Keratinocyte (primary cell): ENCODE measurements at regions not wholly inside any gene's neighbourhood (a gene's known extent, or its start where the extent isn't known, plus 50 kb on each side); places are given as distances from the start of the nearest gene placed in this dataset.

ENCODE experiments used
- DNase-seq: peaks from one replicate; pipeline ENCODE4 v3.0.0-alpha.2; 2011; ENCODE audit warnings: low read depth, missing footprints, low spot score
- FAIRE-seq: peaks from 2 replicates; lab custom pipeline; 2011; peaks lifted over from hg19 to GRCh38; lab: Jason Lieb, UNC
- H2AFZ ChIP-seq: 2 replicates; pipeline ENCODE4 v1.6.0; 2012; ENCODE audit warnings: low read length, control low read depth, inconsistent platforms; ENCODE audit not compliant: control insufficient read depth
- H3K27ac ChIP-seq: 2 replicates; pipeline ENCODE4 v1.5.1; 2011; ENCODE audit warnings: low read length; ENCODE audit not compliant: control insufficient read depth, insufficient read depth
- H3K27me3 ChIP-seq: 3 replicates; pipeline ENCODE4 v1.6.0; 2011; ENCODE audit warnings: low read length; ENCODE audit not compliant: control insufficient read depth, insufficient read depth; ENCODE audit errors: extremely low read depth
- H3K36me3 ChIP-seq, 2 experiments: 2 replicates in 1 of 2; 3 replicates in 1 of 2; pipeline ENCODE4 v1.5.1; 2011; ENCODE audit warnings: low read length in 2 of 2, mild to moderate bottlenecking in 1 of 2; ENCODE audit not compliant: control insufficient read depth in 2 of 2, insufficient read depth in 2 of 2; ENCODE audit errors: extremely low read depth in 1 of 2
- H3K4me1 ChIP-seq: 3 replicates; pipeline ENCODE4 v1.5.1; 2011; ENCODE audit warnings: low read length; ENCODE audit not compliant: control insufficient read depth, insufficient read depth; ENCODE audit errors: extremely low read depth
- H3K4me2 ChIP-seq: 3 replicates; pipeline ENCODE4 v1.6.0; 2011; ENCODE audit warnings: low read depth, low read length; ENCODE audit not compliant: control insufficient read depth, insufficient read depth; ENCODE audit errors: extremely low read depth
- H3K4me3 ChIP-seq, 3 experiments: fragments of 200-600 bp in 1 of 3; sonication (generic) in 1 of 3; 2 replicates in 2 of 3; 3 replicates in 1 of 3; pipeline ENCODE4 v1.5.1; 2011 to 2016; ENCODE audit warnings: low read length in 3 of 3, mild to moderate bottlenecking in 3 of 3, control low read depth in 2 of 3, inconsistent platforms in 1 of 3, low read depth in 1 of 3, mixed read lengths in 1 of 3, mixed run types in 1 of 3, moderate library complexity in 1 of 3; ENCODE audit not compliant: control insufficient read depth in 2 of 3, insufficient read depth in 2 of 3; ENCODE audit errors: extremely low read depth in 1 of 3
- H3K79me2 ChIP-seq: 2 replicates; pipeline ENCODE4 v1.6.0; 2012; ENCODE audit warnings: low read length; ENCODE audit not compliant: control insufficient read depth, insufficient read depth
- H3K9ac ChIP-seq: 3 replicates; pipeline ENCODE4 v1.6.0; 2011; ENCODE audit warnings: low read length; ENCODE audit not compliant: control insufficient read depth, insufficient read depth; ENCODE audit errors: extremely low read depth
- H3K9me1 ChIP-seq: 3 replicates; pipeline ENCODE4 v1.6.0; 2011; ENCODE audit warnings: low read length; ENCODE audit not compliant: control insufficient read depth, insufficient read depth; ENCODE audit errors: extremely low read depth
- H3K9me3 ChIP-seq: 2 replicates; pipeline ENCODE4 v1.5.1; 2012; ENCODE audit warnings: low read depth, low read length; ENCODE audit not compliant: control insufficient read depth
- H4K20me1 ChIP-seq: 3 replicates; pipeline ENCODE4 v1.6.0; 2011; ENCODE audit warnings: low read length; ENCODE audit not compliant: control insufficient read depth, insufficient read depth; ENCODE audit errors: extremely low read depth
- CTCF ChIP-seq, 3 experiments: IDR thresholded peaks in 1 of 3; conservative IDR thresholded peaks in 1 of 3; optimal IDR thresholded peaks in 1 of 3; 2 replicates in 2 of 3; 3 replicates in 1 of 3; pipeline versions ENCODE3 to v1.5.1; 2011; ENCODE audit warnings: low read length in 3 of 3, mild to moderate bottlenecking in 3 of 3, moderate library complexity in 2 of 3, control low read depth in 1 of 3, inconsistent platforms in 1 of 3; ENCODE audit not compliant: insufficient read depth in 2 of 3; ENCODE audit errors: extremely low read depth in 1 of 3
- EZH2 ChIP-seq: IDR thresholded peaks from one replicate; pipeline ENCODE4 v1.6.1; 2012; ENCODE audit warnings: inconsistent platforms, mild to moderate bottlenecking, low read length, moderate library complexity
- dilution Hi-C: fragments of 300-500 bp; cut with MboI; formaldehyde crosslinking; loops from one replicate; pipeline ENCODE4 v1.7.0; 2020; ENCODE audit warnings: low sequenced_read_pairs; ENCODE audit not compliant: extremely low pct_ligation_motif_present

- Histone ChIP-seq H3K4me3 (peak overlapping the region in 1 of 3 experiments; percentile 10), H3K9me1 (no peaks in the 10 kb centered on the region), H3K9ac (no peak overlapping the region), H3K9me3 (no peaks in the 10 kb centered on the region), H3K4me2 (peak overlapping the region; percentile 73), H2AFZ (no peak overlapping the region), H3K79me2 (no peaks in the 10 kb centered on the region), H3K4me1 (peaks cover 37% of the 10 kb centered on the region), H3K27ac (peak overlapping the region; percentile 42), H3K36me3 (no peaks in the 10 kb centered on the region), H3K27me3 (no peaks in the 10 kb centered on the region), H4K20me1 (no peaks in the 10 kb centered on the region)
- TF ChIP-seq EZH2 (no peak), CTCF (optimal IDR thresholded peaks at IDR 0.05 in 1 of 3, IDR thresholded peaks at IDR 0.05 in 1 of 3, conservative IDR thresholded peaks at IDR 0.05 in 1 of 3; ENCODE audit: extremely low read depth in 1 of 3, insufficient read depth in 2 of 3, low read length in 3 of 3) (no peak)
- no peak for DNase-seq
- dilution Hi-C loops: no loop called here
- FAIRE-seq: no peak
Measured at GRCh38 chr4:138052806-138053632, 189.1 kb downstream of the SLC7A11 start.

- Histone ChIP-seq H2AFZ (no peak overlapping the region), H3K9ac (no peak overlapping the region), H3K27ac (no peak overlapping the region), H3K4me1 (peaks cover 31% of the 10 kb centered on the region), H3K9me3 (no peaks in the 10 kb centered on the region), H4K20me1 (no peaks in the 10 kb centered on the region), H3K79me2 (no peaks in the 10 kb centered on the region), H3K9me1 (no peaks in the 10 kb centered on the region), H3K36me3 (no peaks in the 10 kb centered on the region), H3K27me3 (no peaks in the 10 kb centered on the region), H3K4me2 (no peak overlapping the region), H3K4me3 (no peak overlapping the region)
- FAIRE-seq (no peak), DNase-seq (no peak)
- dilution Hi-C loops: no loop called here
- TF ChIP-seq CTCF (optimal IDR thresholded peaks at IDR 0.05 in 1 of 3, IDR thresholded peaks at IDR 0.05 in 1 of 3, conservative IDR thresholded peaks at IDR 0.05 in 1 of 3; ENCODE audit: extremely low read depth in 1 of 3, insufficient read depth in 2 of 3, low read length in 3 of 3) (no peak), EZH2 (no peak)
Measured at GRCh38 chr4:138051157-138051556, 191.0 kb downstream of the SLC7A11 start.
